ENCODE measurements at regions not wholly inside any gene's neighbourhood (a gene's known extent, or its start where the extent isn't known, plus 50 kb on each side); places are given as distances from the start of the nearest gene placed in this dataset.

DNA sequence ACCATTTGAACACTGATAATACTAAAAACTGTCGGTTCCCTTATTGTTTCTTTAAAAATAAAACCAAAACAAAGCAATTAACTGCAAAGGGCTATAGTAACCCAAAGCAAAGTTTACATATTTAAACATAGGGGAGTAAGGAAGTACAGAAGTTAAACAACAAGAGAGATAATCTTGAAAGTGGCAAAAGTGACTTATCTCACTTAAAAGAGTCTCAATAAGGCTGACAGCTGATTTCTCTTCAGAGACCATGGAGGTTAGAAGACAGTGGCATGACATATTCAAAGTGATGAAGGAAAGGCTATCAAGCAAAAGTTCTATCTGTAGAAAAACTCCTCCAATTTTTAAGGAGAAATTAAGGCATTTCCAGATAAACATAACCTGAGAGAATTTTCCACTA lies 233.5 kb upstream of the HDAC9 start:
- DNase-seq: no peak

- no peak for DNase-seq
Observed at GRCh38 chr7:18265611-18266281, 229.8 kb upstream of the HDAC9 start.

- DNase-seq: no peak
Observed at GRCh38 chr7:18268571-18268970, 227.0 kb upstream of the HDAC9 start.

GRCh38 chr7:18276380-18276779 lies 219.2 kb upstream of the HDAC9 start:
- no peak for DNase-seq

GRCh38 chr7:18278316-18278715 lies 217.2 kb upstream of the HDAC9 start:
- DNase-seq: no peak

GRCh38 chr7:18283045-18283444 lies 212.5 kb upstream of the HDAC9 start:
- DNase-seq: no peak

DNA sequence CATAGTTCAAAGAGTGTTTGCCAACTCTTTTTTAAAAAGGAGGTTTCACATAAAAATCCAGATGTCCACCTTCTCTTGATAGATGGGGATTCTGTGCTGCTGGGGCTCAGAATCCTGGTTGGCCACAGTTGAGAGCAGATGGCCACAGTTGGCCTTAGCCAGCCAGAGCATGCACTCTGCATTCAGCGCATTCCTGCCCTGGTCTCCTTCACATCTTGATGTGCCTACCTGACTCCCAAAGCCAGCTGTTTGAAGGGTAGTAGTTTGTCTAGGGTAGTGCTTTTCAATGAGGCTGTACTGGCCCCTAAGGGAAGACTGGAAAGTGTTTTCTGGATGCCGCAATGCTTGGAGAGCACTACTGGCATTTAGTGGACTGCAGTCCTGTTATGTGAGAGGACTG lies 208.1 kb upstream of the HDAC9 start:
- no peak for DNase-seq

DNA sequence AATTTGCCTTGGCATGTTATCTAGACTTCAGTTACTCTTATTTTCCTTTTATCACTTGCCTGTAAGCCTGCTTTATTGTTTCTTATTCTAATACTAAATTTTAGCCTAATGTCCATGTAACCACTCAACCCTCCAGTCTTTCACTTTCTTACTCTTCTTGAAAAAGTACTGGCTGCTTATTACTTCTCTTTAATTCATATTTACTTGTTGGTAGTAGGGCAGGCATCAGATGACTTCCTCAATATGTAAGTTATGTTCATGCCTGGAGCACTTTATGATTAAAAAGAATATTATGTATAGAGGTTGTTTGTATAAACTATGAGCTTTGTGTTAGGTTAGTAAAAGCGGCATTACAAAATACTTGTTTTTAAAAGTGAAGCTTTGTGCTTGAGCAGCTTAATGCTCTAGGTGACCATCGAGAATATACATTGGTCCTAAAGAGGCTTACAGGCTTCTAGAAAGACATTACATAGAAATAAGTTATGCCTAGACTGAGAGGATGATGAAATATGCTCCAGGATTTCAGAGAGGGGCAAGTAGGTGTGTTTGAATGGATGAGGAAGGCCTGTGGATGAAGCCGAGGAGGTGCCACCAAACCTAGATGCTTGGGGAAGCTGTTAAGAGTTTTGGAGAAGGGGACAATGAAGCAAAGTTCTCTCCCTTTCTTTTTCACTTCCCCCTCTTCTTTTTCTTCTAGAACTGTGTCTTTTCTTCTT lies 207.1 kb upstream of the HDAC9 start:
- DNase-seq: no peak

DNA sequence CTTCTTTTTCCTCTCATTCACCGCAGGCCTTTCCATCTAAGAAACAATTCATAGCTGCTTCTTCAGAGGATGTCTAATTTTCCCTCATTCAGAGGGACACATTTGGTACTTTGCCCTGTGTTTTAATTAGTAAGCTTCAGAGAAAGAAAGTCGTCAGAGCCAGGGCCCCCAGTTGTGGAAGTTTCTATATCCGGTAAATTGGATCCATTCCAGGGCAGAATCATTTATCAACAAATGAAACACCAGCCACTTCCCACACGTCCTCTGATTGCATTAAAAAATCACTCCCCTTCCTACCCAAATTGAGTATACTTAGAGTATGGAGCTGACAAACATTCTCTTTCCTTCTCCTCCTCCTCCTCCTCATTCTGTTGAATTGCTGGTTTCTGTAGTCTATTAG lies 205.8 kb upstream of the HDAC9 start:
- no peak for DNase-seq

- no peak for DNase-seq
Observed at GRCh38 chr7:18290223-18290622, 205.3 kb upstream of the HDAC9 start.

- no peak for DNase-seq
Observed at GRCh38 chr7:18290865-18291264, 204.7 kb upstream of the HDAC9 start.

GRCh38 chr7:18292584-18292983 lies 203.0 kb upstream of the HDAC9 start:
- DNase-seq: no peak

DNA sequence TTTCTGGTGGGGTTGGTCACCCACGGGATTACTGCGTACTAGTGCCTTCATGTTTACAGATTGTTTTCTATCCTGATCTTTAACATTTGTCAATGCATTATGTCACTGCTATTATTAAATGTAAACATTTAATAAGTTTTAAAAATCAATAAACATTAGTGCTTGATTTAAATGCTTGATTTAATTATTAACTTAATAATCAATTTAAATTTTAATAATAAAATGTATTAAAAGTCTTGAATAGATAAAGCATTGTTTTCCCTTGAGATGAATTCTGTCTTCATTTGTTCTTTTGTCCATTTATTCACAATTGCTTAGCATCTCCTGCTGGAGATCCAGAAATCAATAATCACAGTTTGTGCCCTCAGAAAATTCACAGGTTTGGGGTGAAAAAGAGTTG lies 201.8 kb upstream of the HDAC9 start:
- no peak for DNase-seq

DNA sequence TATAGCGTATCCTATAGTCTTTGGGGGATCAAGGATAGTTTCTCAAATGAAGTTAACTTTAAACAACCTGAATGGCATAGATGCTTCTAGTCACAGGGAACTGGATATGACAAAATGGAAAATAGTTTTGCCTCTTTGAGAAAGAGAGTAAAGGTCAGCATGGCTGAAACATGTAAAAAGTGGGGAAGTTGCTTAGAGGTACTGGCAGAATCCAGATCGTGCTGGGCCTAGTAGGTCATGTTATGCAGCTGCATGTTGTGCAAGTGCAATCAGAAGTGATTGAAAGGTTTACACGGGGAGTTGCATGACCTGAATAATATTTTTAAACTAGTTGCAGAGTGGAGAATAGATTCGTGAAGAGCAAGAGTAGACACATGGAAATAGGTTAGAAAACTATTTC lies 201.1 kb upstream of the HDAC9 start:
- DNase-seq: no peak

- no peak for DNase-seq
Observed at GRCh38 chr7:18295781-18296423, 199.6 kb upstream of the HDAC9 start.

DNA sequence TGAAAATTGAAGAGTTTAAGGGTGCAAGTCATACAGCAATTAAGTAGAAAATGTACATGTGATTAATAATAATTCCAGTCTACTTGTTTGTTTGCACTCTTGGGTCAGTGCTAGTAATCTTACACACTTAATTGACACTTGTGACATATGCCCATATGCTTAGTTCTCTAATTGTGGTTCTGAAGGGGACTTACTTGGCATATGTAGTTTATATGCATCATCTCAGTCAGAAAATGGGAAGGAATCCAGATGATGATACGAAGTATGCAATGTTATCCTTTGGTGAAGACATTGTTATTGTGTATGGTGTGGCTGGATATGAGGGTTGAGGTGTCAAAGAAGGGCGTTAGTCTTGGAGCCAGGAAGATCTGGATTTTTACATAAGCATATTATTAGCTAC lies 193.5 kb upstream of the HDAC9 start:
- DNase-seq: no peak

DNA sequence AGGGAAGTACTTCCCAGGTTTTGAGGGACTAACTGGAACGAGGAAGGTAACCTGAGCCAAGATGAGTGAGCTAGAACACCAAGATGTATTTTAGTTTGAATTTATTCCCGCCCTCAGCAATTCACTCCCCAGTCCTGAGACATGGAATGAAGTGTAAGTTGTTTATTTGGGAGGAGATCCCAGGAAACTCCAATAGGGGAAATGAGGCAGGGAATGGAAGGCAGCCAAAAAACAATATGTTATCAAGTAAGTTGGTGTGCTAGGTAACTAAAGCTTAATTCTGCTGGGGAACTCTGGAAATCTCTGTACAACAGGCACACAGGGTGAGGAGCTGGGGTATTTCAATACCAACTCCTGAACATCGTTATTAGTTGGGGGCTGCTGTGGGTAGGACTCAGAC lies 189.7 kb upstream of the HDAC9 start:
- no peak for DNase-seq

DNA sequence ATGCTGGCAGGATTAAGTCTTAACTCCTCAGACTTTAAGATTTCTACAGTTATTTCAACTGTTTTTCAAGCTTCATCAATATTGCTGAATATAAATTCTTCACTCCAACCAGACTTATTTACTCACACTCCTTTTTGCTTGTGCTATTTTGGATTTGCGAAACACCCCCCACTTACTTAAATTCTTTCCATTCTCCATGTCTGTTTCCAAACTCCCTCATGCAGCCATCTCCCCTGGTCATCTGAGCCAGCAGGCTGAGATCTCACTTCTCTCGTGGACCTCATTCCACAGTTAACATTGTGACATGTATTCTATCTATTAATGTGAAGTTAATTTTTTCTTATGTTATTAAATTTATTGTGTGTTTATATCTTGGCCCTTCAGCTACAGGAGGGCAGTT lies 188.9 kb upstream of the HDAC9 start:
- no peak for DNase-seq

GRCh38 chr7:18308938-18309337 lies 186.6 kb upstream of the HDAC9 start:
- DNase-seq: no peak

GRCh38 chr7:18312482-18312881 lies 183.1 kb upstream of the HDAC9 start:
- no peak for DNase-seq

DNA sequence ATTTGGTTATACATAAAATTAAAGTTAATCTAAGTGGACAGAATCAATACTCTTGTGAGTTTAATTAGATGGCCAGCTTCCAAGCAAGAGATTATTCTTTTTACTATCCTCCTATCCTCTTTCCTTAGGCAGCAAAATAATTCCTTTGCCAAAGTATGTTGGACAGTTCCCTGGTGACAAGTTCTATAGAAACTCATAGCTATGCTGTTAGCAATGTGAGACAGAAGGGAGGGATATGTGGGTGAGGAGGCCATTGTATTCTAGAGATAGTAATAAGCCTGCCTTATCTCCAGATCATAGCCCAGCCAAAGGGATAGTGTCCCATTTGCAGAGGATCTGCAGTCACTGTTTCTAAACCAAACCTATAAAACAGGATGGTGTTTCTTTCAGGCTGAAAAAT lies 181.6 kb upstream of the HDAC9 start:
- no peak for DNase-seq

DNA sequence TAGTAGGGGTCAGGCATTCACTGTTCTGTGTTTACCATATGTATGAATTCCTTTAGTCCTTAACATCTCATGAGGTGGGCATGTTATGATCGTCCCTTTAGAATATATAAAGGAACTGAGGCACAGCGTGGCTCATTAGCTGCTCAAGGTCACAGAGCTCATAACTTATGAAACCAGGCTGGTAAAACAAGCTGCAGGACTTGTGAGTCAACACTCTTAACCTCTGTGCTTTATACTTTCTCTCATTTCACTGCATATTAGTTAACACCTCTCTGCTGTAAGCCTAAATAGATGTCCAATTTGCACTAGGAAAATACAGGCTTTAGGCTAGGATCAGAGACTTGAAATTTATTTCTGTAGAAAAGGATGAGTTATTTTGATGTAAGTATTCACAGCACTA lies 180.3 kb upstream of the HDAC9 start:
- DNase-seq: no peak

DNA sequence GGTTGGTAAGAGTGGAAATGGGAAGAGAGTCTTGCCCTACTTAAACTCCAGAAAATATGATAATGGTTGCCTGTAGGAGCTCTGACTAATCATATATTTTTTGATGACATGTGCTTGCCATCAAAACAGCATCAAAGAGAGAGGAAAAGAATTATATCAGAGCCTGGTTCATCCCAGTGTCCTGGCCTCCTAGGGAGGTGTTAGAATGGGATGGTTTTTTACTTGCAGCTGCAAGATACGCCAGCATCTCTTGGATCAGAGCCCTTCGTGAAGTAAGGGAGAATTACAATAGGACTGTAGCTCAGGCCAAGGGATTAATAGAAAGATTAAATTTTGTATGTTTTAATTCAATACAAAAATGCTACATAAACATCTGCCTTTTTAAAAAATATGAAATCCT lies 177.6 kb upstream of the HDAC9 start:
- no peak for DNase-seq

DNA sequence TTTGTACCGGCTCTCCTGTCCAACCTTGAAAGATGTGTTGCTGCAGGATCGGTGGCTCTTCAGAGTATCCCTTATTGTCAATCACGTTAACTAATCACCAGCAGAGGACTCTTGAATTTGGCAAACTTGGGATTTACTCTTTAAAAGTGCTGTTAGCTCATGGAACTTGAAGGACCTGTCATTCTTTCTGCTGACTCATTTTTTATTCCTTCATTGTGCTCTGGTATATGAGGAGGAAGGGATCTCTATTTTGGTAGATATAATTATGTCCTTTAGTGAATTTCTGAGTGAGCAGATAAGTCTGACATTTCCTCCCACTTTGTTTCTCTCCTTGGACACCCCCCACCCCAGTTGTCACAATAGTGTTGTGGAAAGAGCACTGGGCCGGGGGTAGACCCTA lies 175.1 kb upstream of the HDAC9 start:
- DNase-seq: no peak
